Left lung (tissue), 4 donors: ENCODE measurements at regions not wholly inside any gene's neighbourhood (a gene's known extent, or its start where the extent isn't known, plus 50 kb on each side); places are given as distances from the start of the nearest gene placed in this dataset.
A peak's percentile ranks its signal among the peaks of the same experiment; 100 is the strongest.

Experiments
- ATAC-seq: fragments of 200-7000 bp; cut with Tn5 transposase; one replicate; pipeline ENCODE4 v1.9.1; 2020; ENCODE audit warnings: moderate library complexity
- DNase-seq, 4 donors: peaks; one replicate each; pipeline ENCODE4 v3.0.0-alpha.2; 2013 to 2020
- H3K27ac ChIP-seq, 2 donors: fragments of 200-600 bp; sonication (generic) in 1 of 2; one replicate each; pipeline versions ENCODE4 v1.5.0 to v1.8.0; 2020 to 2021
- H3K27me3 ChIP-seq, 2 donors: fragments of 200-600 bp; sonication (generic) in 1 of 2; one replicate each; pipeline versions ENCODE4 v1.5.0 to v1.8.0; 2020 to 2021
- H3K36me3 ChIP-seq, 2 donors: fragments of 200-600 bp; sonication (generic) in 1 of 2; one replicate each; pipeline versions ENCODE4 v1.5.0 to v1.8.0; 2020 to 2021
- H3K4me1 ChIP-seq, 2 donors: fragments of 200-600 bp; one replicate each; pipeline ENCODE4 v1.8.0; 2021
- H3K4me3 ChIP-seq, 2 donors: fragments of 200-600 bp; sonication (generic) in 1 of 2; one replicate each; pipeline versions ENCODE4 v1.5.0 to v1.8.0; 2020 to 2021; ENCODE audit warnings: mild to moderate bottlenecking in 1 of 2
- H3K9me3 ChIP-seq, 2 donors: fragments of 200-600 bp; sonication (generic) in 1 of 2; one replicate each; pipeline versions ENCODE4 v1.5.0 to v1.8.0; 2020 to 2021
- intact Hi-C, 2 donors: fragments of 100-400 bp; cut with DNase I; formaldehyde crosslinking; loops; one replicate each; pipeline versions ENCODE4 v1.11.2 to v1.14.2; 2022
- TF ChIP-seq, protein P1 (sequence below), 2 donors: fragments of 200-600 bp; sonication (generic) in 1 of 2; IDR thresholded peaks; one replicate each; pipeline versions ENCODE4 v1.5.0 to v1.8.0; 2021; ENCODE audit warnings: antibody characterized with exemption in 2 of 2
- donor health status: DM: no; HTN: yes; CAD: no.
- donor health status: DM: no; HTN: no; CAD: no.

DNA sequence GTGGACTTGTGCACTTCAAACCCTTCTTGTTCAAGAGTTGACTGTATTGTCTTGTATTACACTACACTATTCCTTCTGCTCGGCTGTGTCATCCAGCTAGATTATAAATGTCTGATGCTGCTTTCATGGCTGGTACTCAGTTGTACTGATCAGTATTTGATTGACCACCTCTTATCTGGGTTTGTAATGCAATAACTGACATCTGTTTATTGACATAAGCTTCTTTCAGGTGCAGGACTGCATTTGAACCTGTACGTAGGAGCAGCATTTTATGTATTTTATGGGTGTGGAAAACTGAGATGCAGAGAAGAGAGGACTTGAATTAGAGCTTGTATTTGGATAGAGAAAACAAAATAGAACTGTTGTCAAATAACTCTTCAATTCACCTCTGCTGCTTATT is 309.2 kb downstream of the FGF9 start:
- Histone ChIP-seq H3K4me1 (no peaks in the 10 kb centered on the region), H3K27me3 (no peaks in the 10 kb centered on the region), H3K36me3 (no peaks in the 10 kb centered on the region), H3K4me3 (no peak overlapping the region), H3K9me3 (no peaks in the 10 kb centered on the region), H3K27ac (no peak overlapping the region)
- intact Hi-C loops = no loop called here
- ATAC-seq (no peak), DNase-seq (no peak)
- TF ChIP-seq, protein P1, sequence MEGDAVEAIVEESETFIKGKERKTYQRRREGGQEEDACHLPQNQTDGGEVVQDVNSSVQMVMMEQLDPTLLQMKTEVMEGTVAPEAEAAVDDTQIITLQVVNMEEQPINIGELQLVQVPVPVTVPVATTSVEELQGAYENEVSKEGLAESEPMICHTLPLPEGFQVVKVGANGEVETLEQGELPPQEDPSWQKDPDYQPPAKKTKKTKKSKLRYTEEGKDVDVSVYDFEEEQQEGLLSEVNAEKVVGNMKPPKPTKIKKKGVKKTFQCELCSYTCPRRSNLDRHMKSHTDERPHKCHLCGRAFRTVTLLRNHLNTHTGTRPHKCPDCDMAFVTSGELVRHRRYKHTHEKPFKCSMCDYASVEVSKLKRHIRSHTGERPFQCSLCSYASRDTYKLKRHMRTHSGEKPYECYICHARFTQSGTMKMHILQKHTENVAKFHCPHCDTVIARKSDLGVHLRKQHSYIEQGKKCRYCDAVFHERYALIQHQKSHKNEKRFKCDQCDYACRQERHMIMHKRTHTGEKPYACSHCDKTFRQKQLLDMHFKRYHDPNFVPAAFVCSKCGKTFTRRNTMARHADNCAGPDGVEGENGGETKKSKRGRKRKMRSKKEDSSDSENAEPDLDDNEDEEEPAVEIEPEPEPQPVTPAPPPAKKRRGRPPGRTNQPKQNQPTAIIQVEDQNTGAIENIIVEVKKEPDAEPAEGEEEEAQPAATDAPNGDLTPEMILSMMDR (IDR thresholded peaks at IDR 0.05) = no peak

DNA sequence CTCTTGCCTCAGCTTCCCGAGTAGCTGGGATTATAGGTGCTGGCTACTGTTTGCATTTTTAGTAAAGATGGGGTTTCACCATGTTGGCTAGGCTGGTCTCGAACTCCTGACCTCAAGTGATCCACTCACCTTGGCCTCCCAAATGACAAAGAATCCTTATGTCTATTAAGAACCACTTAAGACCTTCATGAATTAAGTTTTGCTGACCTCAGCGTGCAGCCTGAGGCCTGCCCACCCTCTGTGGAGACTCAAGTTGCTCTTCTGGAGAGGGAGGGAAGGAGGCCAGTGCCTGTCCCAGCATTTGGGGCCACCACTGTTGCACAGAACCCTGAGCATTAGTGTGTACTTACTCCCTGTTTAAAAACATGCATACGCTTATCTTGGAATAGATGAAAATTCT is 313.3 kb downstream of the FGF9 start:
- TF ChIP-seq, protein P1 (IDR thresholded peaks at IDR 0.05) = no peak
- no peak overlapping the region for H3K27ac ChIP-seq
- H3K4me1 ChIP-seq = no peaks in the 10 kb centered on the region
- DNase-seq = no peak
- no peaks in the 10 kb centered on the region for H3K9me3 ChIP-seq
- intact Hi-C loops = no loop called here
- no peak for ATAC-seq
- no peak overlapping the region for H3K4me3 ChIP-seq
- no peaks in the 10 kb centered on the region for H3K36me3 ChIP-seq
- no peaks in the 10 kb centered on the region for H3K27me3 ChIP-seq

DNA sequence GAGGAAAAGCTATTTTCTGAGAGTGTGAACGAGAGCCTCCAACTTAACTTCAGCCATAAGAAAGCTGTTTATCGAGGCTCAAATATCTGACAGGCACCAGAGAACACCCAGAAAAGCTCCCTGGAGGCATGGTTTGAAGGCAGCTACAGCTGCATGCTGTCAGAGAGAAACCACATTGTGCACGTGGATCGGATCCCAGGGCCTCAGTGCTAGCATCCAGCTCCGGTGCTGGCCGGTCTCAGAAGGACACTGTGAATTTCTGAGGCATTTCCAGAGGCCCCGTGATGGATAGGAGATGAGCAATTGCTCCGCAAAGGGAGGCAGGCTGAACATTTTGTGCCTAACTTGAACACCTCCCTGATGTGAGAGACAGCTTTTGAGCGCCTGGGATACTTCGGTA is 315.7 kb downstream of the FGF9 start:
- Histone ChIP-seq H3K4me3 (no peak overlapping the region), H3K9me3 (no peaks in the 10 kb centered on the region), H3K4me1 (no peaks in the 10 kb centered on the region), H3K27me3 (no peaks in the 10 kb centered on the region), H3K27ac (peak overlapping the region in 1 of 2 donors; percentile 67), H3K36me3 (no peaks in the 10 kb centered on the region)
- ATAC-seq (peak; percentile 86), DNase-seq (peak; percentile 36 to 71 (median 66))
- intact Hi-C loops = no loop called here
- TF ChIP-seq, protein P1 (IDR thresholded peaks at IDR 0.05) = no peak

DNA sequence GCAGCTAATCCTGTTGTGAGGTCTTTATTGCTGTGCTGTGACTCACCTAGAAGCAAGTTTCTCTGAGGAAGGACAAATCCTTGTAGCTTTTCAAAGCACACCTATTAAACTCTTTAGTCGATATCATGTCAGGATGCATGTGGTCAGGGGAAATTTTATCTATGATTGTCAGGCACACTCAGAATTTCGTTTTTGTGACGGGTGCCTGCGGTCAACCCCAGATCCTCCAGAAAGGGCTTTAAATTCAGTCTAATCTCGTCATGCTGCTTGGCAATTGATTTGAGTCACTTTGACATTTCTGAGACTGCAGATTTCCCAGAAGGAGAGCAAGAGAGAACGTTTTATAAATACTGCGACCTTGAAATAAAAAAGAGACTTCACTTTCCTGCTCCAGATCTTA is 316.9 kb downstream of the FGF9 start:
- Histone ChIP-seq H3K9me3 (no peaks in the 10 kb centered on the region), H3K27me3 (no peaks in the 10 kb centered on the region), H3K4me1 (no peaks in the 10 kb centered on the region), H3K4me3 (no peak overlapping the region), H3K36me3 (no peaks in the 10 kb centered on the region), H3K27ac (no peak overlapping the region)
- intact Hi-C loops = no loop called here
- DNase-seq (no peak), ATAC-seq (no peak)
- TF ChIP-seq, protein P1 (IDR thresholded peaks at IDR 0.05) = no peak

DNA sequence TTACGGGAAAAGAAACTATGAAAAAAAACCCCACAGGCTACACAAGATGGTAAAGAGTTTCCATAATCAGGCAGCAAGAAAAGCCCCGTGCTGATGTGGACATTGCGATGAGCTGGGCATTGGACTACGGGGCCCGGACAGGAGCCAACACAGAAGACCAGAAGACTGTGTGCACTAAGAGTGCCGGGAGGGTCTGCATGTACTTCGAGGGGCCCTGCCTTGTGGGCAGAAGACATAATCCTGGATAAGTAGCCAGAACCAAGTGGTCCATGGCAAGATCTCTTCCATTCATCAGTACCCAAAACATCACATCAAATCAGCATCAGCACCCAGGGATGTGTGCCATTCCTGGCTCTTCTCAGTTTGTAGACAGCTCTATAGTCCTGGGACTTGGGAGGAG is 317.8 kb downstream of the FGF9 start:
- Histone ChIP-seq H3K27me3 (no peaks in the 10 kb centered on the region), H3K4me1 (no peaks in the 10 kb centered on the region), H3K36me3 (no peaks in the 10 kb centered on the region), H3K4me3 (no peak overlapping the region), H3K27ac (no peak overlapping the region), H3K9me3 (no peaks in the 10 kb centered on the region)
- intact Hi-C loops = no loop called here
- TF ChIP-seq, protein P1 (IDR thresholded peaks at IDR 0.05) = no peak
- DNase-seq = peak in 1 of 4 donors; percentile 23
- ATAC-seq = no peak
